Lung (tissue), 11 donors: ENCODE measurements at regions not wholly inside any gene's neighbourhood (a gene's known extent, or its start where the extent isn't known, plus 50 kb on each side); places are given as distances from the start of the nearest gene placed in this dataset.

ENCODE experiments used
- ATAC-seq: fragments of 200-7000 bp; cut with Tn5 transposase; one replicate; pipeline ENCODE4 v1.9.1; 2020; ENCODE audit warnings: moderate number of reproducible peaks; ENCODE audit not compliant: insufficient read depth, low FRiP score
- DNase-seq, 3 donors: peaks; one replicate each; pipeline ENCODE4 v3.0.0-alpha.2; 2013 to 2017
- H3K27ac ChIP-seq, 2 donors: one replicate each; pipeline ENCODE4 v1.5.1; 2013; ENCODE audit warnings: mild to moderate bottlenecking in 2 of 2, moderate library complexity in 2 of 2, control low read depth in 1 of 2, inconsistent platforms in 1 of 2, low read depth in 1 of 2, low read length in 1 of 2
- H3K27me3 ChIP-seq, 3 donors: one replicate each; pipeline ENCODE4 v1.5.1; 2013; ENCODE audit warnings: low read length in 2 of 3; ENCODE audit not compliant: control insufficient read depth in 3 of 3, insufficient read depth in 3 of 3
- H3K36me3 ChIP-seq, 4 donors: one replicate each; pipeline ENCODE4 v1.5.1; 2013; ENCODE audit warnings: low read length in 4 of 4, mild to moderate bottlenecking in 1 of 4, moderate library complexity in 1 of 4; ENCODE audit not compliant: control insufficient read depth in 4 of 4, insufficient read depth in 4 of 4
- H3K4me1 ChIP-seq, 5 donors: one replicate each; pipeline ENCODE4 v1.5.1; 2013; ENCODE audit warnings: low read length in 5 of 5, mild to moderate bottlenecking in 2 of 5, moderate library complexity in 1 of 5; ENCODE audit not compliant: control insufficient read depth in 5 of 5, insufficient read depth in 5 of 5
- H3K4me3 ChIP-seq: one replicate; pipeline ENCODE4 v1.5.1; 2013; ENCODE audit warnings: mild to moderate bottlenecking, control low read depth, moderate library complexity
- H3K9ac ChIP-seq, 2 donors: one replicate each; pipeline ENCODE4 v1.5.1; 2013; ENCODE audit warnings: low read length in 2 of 2, control low read depth in 1 of 2; ENCODE audit not compliant: insufficient read depth in 1 of 2
- H3K9me3 ChIP-seq, 4 donors: one replicate each; pipeline ENCODE4 v1.5.1; 2013; ENCODE audit warnings: low read length in 3 of 4, mild to moderate bottlenecking in 1 of 4, moderate library complexity in 1 of 4; ENCODE audit not compliant: control insufficient read depth in 4 of 4, insufficient read depth in 3 of 4
- CTCF ChIP-seq: IDR thresholded peaks from 2 replicates; pipeline ENCODE4 v1.5.1; 2012; ENCODE audit warnings: mild to moderate bottlenecking; ENCODE audit errors: control extremely low read depth, extremely low read depth
- WGBS, 2 donors: extraction: QIAGEN DNeasy Blood & Tissue Kit; methylation state at CpG; one replicate each; pipeline ENCODE4 v1.1.7; 2013; 5-methylcytosine and 5-hydroxymethylcytosine counted together
- donor health status: control.
- donor health status: control.
- donor health status: Bipolar disorder and iron deficiency.
- donor health status: healthy.
- donor health status: DM: yes; HTN: yes; CAD: no.

DNA sequence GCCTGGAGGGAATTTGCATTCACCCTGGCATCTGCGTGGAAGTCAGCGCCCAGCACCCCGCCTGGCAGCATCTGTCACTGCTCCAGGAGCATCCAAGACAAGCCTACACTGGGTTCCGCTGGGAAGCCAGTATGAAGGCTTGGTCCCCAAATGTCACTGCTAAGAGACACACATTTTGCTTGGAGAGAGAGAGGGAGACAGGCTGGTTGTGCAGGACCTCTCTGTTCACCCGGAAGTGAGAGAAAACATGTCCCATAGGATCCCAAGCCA is 119.5 kb downstream of the SEC23IP start:
- WGBS, 2 donors = 87 to 88% methylated on average over 5 of the region's 5 CpGs

GRCh38 chr10:120012566-120012965 is 120.0 kb downstream of the SEC23IP start:
- WGBS, 2 donors = 87 to 93% methylated on average over 7 of the region's 7 CpGs
- H3K27ac ChIP-seq = no peak overlapping the region
- no peaks in the 10 kb centered on the region for H3K36me3 ChIP-seq
- TF ChIP-seq CTCF = no peak
- H3K9ac ChIP-seq = no peak overlapping the region
- peaks cover 0 to 4% (median 0%) of the 10 kb centered on the region in 5 donors for H3K4me1 ChIP-seq
- H3K9me3 ChIP-seq = peaks cover 0 to 4% (median 0%) of the 10 kb centered on the region in 4 donors
- no peak overlapping the region for H3K4me3 ChIP-seq
- peaks cover 0 to 16% (median 0%) of the 10 kb centered on the region in 3 donors for H3K27me3 ChIP-seq
- ATAC-seq = no peak
- no peak for DNase-seq

More for the DNA sequence above, 119.5 kb downstream of the SEC23IP start:
- ATAC-seq (no peak), DNase-seq (no peak)
- Histone ChIP-seq H3K9ac (no peak overlapping the region), H3K4me3 (no peak overlapping the region), H3K36me3 (no peaks in the 10 kb centered on the region), H3K27ac (no peak overlapping the region), H3K9me3 (peaks cover 0 to 4% (median 0%) of the 10 kb centered on the region in 4 donors), H3K27me3 (peaks cover 0 to 16% (median 0%) of the 10 kb centered on the region in 3 donors), H3K4me1 (peaks cover 0 to 4% (median 0%) of the 10 kb centered on the region in 5 donors)
- TF ChIP-seq CTCF = no peak

- DNase-seq = no peak
- ATAC-seq = no peak
- TF ChIP-seq CTCF = no peak
- H3K4me1 ChIP-seq = peaks cover 0 to 4% (median 0%) of the 10 kb centered on the region in 5 donors
- no peak overlapping the region for H3K27ac ChIP-seq
- no peaks in the 10 kb centered on the region for H3K36me3 ChIP-seq
- peaks cover 0 to 16% (median 0%) of the 10 kb centered on the region in 3 donors for H3K27me3 ChIP-seq
- peaks cover 0 to 4% (median 0%) of the 10 kb centered on the region in 4 donors for H3K9me3 ChIP-seq
- no peak overlapping the region for H3K4me3 ChIP-seq
- WGBS, 2 donors = 79 to 81% methylated on average over 3 of the region's 3 CpGs
- no peak overlapping the region for H3K9ac ChIP-seq
These were observed 121.5 kb downstream of the SEC23IP start for GRCh38 chr10:120014031-120014430.

DNA sequence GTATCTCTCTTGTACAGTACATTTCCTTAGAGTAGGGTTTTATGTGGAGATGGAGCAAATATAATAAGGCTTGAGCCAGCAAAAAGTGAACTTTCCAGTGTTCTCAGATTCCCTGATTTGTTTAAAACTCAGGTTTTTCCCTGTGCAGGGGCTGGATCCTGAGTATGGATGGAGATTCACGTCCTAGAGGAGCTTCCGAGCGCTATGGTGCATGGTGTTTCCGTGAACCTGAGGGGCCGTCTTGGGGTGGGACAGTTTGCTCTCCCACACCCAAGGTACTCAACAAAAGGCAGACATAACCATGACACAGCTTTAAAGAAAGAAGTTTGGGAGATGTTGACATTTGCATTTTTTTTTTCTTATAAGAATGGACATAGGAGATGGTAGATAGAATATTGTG is 122.5 kb downstream of the SEC23IP start:
- Histone ChIP-seq H3K27me3 (peaks cover 0 to 15% (median 0%) of the 10 kb centered on the region in 3 donors), H3K27ac (no peak overlapping the region), H3K9ac (no peak overlapping the region), H3K4me3 (no peak overlapping the region), H3K4me1 (peaks cover 0 to 4% (median 0%) of the 10 kb centered on the region in 5 donors), H3K9me3 (peaks cover 0 to 2% (median 0%) of the 10 kb centered on the region in 4 donors), H3K36me3 (no peaks in the 10 kb centered on the region)
- 89% methylated on average over 5 of the region's 5 CpGs for WGBS, 2 donors
- ATAC-seq (no peak), DNase-seq (no peak)
- TF ChIP-seq CTCF = no peak
